ENCODE measurements at regions not wholly inside any gene's neighbourhood (a gene's known extent, or its start where the extent isn't known, plus 50 kb on each side); places are given as distances from the start of the nearest gene placed in this dataset.

DNA sequence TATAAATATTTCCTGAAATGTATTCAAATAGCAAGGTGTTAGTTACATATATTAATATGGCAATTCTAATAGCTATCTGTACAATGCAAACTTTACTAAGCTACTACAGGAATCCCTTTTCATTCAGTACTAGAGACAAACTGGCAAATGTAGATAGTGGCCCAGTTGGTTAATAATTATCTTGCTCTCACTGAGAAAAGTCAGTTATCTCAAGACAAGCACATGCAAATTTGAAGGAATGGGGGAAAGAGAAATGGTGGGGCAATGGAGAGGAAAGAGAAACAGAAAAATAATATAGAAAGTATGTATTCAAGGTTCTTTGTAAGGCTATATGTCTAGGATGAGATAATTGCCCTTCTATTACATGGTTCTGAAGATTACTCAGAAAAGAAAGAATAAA lies 280.0 kb downstream of the FIGN start:
- TF ChIP-seq PRRX2 (CRISPR knock-in tag; IDR thresholded peaks at IDR 0.05) (no peak), TP53 (CRISPR knock-in tag; IDR thresholded peaks at IDR 0.05) (no peak), RELA (CRISPR knock-in tag; IDR thresholded peaks at IDR 0.05; ENCODE audit: borderline replicate concordance) (no peak), CREM (CRISPR knock-in tag; IDR thresholded peaks at IDR 0.05) (no peak), SMAD3 (CRISPR knock-in tag; IDR thresholded peaks at IDR 0.05; ENCODE audit: borderline replicate concordance) (no peak)
- H3K9me3 Mint-ChIP-seq: no peaks in the 10 kb centered on the region
- H3K27ac Mint-ChIP-seq: no peak overlapping the region
- no peaks in the 10 kb centered on the region for H3K4me1 Mint-ChIP-seq
- ATAC-seq (no peak), DNase-seq (ENCODE audit: low spot score) (no peak)
- H3K4me3 Mint-ChIP-seq: no peak overlapping the region
- no peaks in the 10 kb centered on the region; the same call in 1 of the 2 replicates for H3K27me3 Mint-ChIP-seq (ENCODE audit: low read depth)
- ChIA-PET POLR2A (no interaction called here), CTCF (interaction anchor here (0.6 kb wide), 1 partner anchor 429 kb away, joined by 3 read pairs; no protein-coding TSS in a partner anchor)
- H3K36me3 Mint-ChIP-seq: no peaks in the 10 kb centered on the region

DNA sequence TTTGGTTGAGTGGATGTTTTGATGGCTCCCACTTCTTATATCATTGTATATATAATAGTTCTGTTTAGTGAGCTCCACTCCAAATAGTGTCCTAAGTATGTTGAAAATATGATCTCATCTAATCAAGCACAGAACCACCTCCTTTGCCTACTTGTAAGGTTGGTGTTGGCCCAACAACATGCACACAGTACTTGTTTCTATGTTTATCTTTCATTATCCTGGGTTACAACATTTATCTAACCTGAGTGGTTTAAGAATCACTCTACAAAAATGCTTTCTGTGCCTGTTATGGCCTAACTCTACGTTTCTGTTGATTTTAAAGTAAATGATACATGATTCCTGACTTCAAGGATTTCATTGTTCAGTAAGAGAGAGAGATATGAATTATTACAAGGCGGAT lies 281.9 kb downstream of the FIGN start:
- Mint-ChIP-seq H3K27me3 (ENCODE audit: low read depth) (no peaks in the 10 kb centered on the region), H3K27ac (no peak overlapping the region), H3K9me3 (peaks cover 10% of the 10 kb centered on the region), H3K4me3 (no peak overlapping the region), H3K4me1 (no peaks in the 10 kb centered on the region), H3K36me3 (peaks cover 2% of the 10 kb centered on the region; the same call in 1 of the 2 replicates)
- POLR2A ChIA-PET: no interaction called here
- ATAC-seq (no peak), DNase-seq (ENCODE audit: low spot score) (no peak)
- CTCF ChIA-PET: no interaction called here
- no peak for TF ChIP-seq ZMAT4 (CRISPR knock-in tag; IDR thresholded peaks at IDR 0.05)
- TF ChIP-seq NFYB (CRISPR knock-in tag; conservative IDR thresholded peaks at IDR 0.05; ENCODE audit: low read depth): no peak
- TF ChIP-seq GABPB1 (CRISPR knock-in tag; IDR thresholded peaks at IDR 0.05): no peak
- TF ChIP-seq, protein P1, sequence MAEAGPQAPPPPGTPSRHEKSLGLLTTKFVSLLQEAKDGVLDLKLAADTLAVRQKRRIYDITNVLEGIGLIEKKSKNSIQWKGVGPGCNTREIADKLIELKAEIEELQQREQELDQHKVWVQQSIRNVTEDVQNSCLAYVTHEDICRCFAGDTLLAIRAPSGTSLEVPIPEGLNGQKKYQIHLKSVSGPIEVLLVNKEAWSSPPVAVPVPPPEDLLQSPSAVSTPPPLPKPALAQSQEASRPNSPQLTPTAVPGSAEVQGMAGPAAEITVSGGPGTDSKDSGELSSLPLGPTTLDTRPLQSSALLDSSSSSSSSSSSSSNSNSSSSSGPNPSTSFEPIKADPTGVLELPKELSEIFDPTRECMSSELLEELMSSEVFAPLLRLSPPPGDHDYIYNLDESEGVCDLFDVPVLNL (CRISPR knock-in tag; IDR thresholded peaks at IDR 0.05; ENCODE audit: borderline replicate concordance, low read depth): no peak
- TF ChIP-seq CDX4 (CRISPR knock-in tag; IDR thresholded peaks at IDR 0.05; ENCODE audit: borderline replicate concordance): no peak
- TF ChIP-seq ARID4B (CRISPR knock-in tag; IDR thresholded peaks at IDR 0.05; ENCODE audit: borderline replicate concordance): no peak
- no peak for TF ChIP-seq ZBTB21 (CRISPR knock-in tag; IDR thresholded peaks at IDR 0.05; ENCODE audit: borderline replicate concordance)
- TF ChIP-seq ATF2 (CRISPR knock-in tag; IDR thresholded peaks at IDR 0.05; ENCODE audit: borderline replicate concordance, low read depth): no peak
- TF ChIP-seq CTCF (IDR thresholded peaks at IDR 0.05): no peak
- TF ChIP-seq ATF3 (CRISPR knock-in tag; conservative IDR thresholded peaks at IDR 0.05): no peak
- no peak for TF ChIP-seq STAT6 (CRISPR knock-in tag; conservative IDR thresholded peaks at IDR 0.05; ENCODE audit: low read depth)
- TF ChIP-seq ZNF317 (CRISPR knock-in tag; IDR thresholded peaks at IDR 0.05; ENCODE audit: borderline replicate concordance, low read depth): no peak
- no peak for TF ChIP-seq ZBTB43 (CRISPR knock-in tag; IDR thresholded peaks at IDR 0.05)

All from WTC11 (cell line).